Mucosa of descending colon (tissue), 3 donors: ENCODE measurements at regions not wholly inside any gene's neighbourhood (a gene's known extent, or its start where the extent isn't known, plus 50 kb on each side); places are given as distances from the start of the nearest gene placed in this dataset.

Experiments
- ATAC-seq: fragments of 200-7000 bp; cut with Tn5 transposase; one replicate; pipeline ENCODE4 v1.9.1; 2020; ENCODE audit warnings: mild to moderate bottlenecking, moderate library complexity
- DNase-seq, 3 donors: peaks; one replicate each; pipeline ENCODE4 v3.0.0-alpha.2; 2020
- H3K36me3 ChIP-seq: fragments of 200-600 bp; one replicate; pipeline ENCODE4 v1.8.0; 2021; ENCODE audit warnings: low read depth, mild to moderate bottlenecking
- H3K4me1 ChIP-seq: fragments of 200-600 bp; one replicate; pipeline ENCODE4 v1.8.0; 2021; ENCODE audit warnings: low read depth, mild to moderate bottlenecking
- H3K4me3 ChIP-seq: fragments of 200-600 bp; one replicate; pipeline ENCODE4 v1.8.0; 2021; ENCODE audit warnings: mild to moderate bottlenecking
- H3K9me3 ChIP-seq: fragments of 200-600 bp; one replicate; pipeline ENCODE4 v1.8.0; 2021; ENCODE audit warnings: mild to moderate bottlenecking
- intact Hi-C, 2 donors: fragments of 100-400 bp; cut with DNase I in 1 of 2; cut with micrococcal nuclease in 1 of 2; formaldehyde crosslinking; loops; one replicate each; pipeline versions ENCODE4 v1.11.0 to v1.11.1; 2022; cut with DNase I, micrococcal nuclease
- TF ChIP-seq, protein P1 (sequence below): fragments of 200-600 bp; IDR thresholded peaks from one replicate; pipeline ENCODE4 v1.8.0; 2022; ENCODE audit warnings: antibody characterized with exemption, mild to moderate bottlenecking
- donor health status: DM: no; HTN: no; CAD: no; lungs with moderate emphysema.
- donor health status: DM: no; HTN: no; CAD: no.
- donor health status: DM: no; HTN: yes; CAD: no.

DNA sequence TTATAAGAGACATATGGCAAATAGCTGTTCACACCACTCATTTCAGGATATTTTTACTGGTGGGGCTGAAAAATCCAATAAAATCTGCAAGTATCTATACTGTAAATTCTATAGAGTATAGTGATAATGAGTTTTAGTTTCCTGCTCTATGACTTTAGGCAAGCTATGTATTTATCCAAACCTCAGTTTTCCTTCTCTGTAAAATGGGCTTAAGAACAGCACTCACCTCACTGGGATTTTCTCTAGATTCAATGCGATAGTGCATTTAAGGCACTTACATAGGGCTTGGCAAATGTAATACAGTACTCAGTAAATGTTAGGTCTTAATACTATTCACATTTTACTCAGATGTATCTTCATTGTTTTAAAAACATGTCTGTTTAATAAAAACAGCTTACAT is 168.7 kb downstream of the ATG4C start:
- Histone ChIP-seq H3K9me3 (no peaks in the 10 kb centered on the region), H3K36me3 (no peaks in the 10 kb centered on the region), H3K4me1 (no peaks in the 10 kb centered on the region), H3K4me3 (no peak overlapping the region)
- intact Hi-C loops: no loop called here
- TF ChIP-seq, protein P1, sequence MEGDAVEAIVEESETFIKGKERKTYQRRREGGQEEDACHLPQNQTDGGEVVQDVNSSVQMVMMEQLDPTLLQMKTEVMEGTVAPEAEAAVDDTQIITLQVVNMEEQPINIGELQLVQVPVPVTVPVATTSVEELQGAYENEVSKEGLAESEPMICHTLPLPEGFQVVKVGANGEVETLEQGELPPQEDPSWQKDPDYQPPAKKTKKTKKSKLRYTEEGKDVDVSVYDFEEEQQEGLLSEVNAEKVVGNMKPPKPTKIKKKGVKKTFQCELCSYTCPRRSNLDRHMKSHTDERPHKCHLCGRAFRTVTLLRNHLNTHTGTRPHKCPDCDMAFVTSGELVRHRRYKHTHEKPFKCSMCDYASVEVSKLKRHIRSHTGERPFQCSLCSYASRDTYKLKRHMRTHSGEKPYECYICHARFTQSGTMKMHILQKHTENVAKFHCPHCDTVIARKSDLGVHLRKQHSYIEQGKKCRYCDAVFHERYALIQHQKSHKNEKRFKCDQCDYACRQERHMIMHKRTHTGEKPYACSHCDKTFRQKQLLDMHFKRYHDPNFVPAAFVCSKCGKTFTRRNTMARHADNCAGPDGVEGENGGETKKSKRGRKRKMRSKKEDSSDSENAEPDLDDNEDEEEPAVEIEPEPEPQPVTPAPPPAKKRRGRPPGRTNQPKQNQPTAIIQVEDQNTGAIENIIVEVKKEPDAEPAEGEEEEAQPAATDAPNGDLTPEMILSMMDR: no peak
- no peak for ATAC-seq
- DNase-seq: no peak

DNA sequence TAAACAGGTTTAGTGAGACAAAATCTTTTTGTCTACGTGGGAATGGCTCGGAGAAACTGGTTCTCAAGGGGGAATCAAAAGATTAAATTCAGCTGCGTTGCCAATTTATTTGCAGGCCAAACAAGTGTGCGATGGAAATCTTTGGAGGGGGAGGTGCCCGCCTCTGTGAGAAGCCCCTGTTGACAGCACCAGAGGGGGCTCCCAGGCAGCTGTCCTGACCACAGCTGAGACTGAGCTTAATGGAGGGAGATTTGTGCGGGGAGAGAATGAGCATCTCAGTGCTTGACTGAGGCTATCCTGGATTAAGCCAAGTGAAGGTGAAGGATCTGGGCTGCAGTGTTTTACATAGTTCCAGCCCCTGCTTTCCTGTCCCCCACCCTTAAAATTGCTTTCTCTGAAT is 169.7 kb downstream of the ATG4C start:
- no peak for ATAC-seq
- Histone ChIP-seq H3K4me1 (no peaks in the 10 kb centered on the region), H3K9me3 (no peaks in the 10 kb centered on the region), H3K4me3 (no peak overlapping the region), H3K36me3 (no peaks in the 10 kb centered on the region)
- TF ChIP-seq, protein P1: no peak
- DNase-seq: no peak
- intact Hi-C loops: no loop called here

DNA sequence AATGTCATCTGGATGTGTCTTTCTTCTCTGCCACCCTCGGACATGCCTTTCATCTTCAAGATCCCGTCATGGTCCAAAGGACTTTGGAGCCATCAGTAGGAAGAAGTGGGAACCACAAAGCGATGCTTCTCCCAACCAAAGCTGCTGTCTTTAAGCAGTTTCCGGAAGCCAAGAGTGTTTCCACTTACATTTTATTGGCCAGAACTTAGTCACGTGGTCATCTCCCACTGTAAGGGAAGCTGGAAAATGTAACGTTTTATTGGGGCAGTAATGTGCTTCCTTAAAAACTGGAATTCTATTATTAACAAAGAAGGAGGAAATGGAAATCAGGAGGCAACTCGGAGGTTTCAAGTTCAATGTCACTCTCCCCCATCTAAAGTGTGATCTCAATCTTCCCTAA is 170.8 kb downstream of the ATG4C start:
- no peak overlapping the region for H3K4me3 ChIP-seq
- intact Hi-C loops: no loop called here
- DNase-seq (no peak), ATAC-seq (no peak)
- H3K9me3 ChIP-seq: no peaks in the 10 kb centered on the region
- TF ChIP-seq, protein P1: no peak
- H3K36me3 ChIP-seq: no peaks in the 10 kb centered on the region
- no peaks in the 10 kb centered on the region for H3K4me1 ChIP-seq

DNA sequence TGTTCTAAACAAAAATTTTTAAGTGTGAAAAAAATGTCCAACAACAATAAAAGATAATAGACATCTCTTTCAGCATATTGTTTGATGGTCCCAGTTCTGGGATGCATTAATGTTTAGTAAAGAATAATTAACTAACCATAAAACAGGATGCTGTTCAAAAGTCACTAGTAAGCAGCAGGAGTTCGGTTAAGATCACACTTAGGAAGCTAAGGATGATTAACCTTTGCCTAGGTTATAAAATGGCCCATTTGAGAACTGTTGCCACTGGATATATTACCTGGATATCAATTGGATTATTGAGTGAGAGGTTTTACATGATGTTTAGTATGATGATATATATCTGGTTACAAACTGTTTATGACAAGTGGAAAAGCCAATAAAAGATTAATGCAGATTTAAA is 171.7 kb downstream of the ATG4C start:
- Histone ChIP-seq H3K4me1 (no peaks in the 10 kb centered on the region), H3K4me3 (no peak overlapping the region), H3K36me3 (no peaks in the 10 kb centered on the region), H3K9me3 (no peaks in the 10 kb centered on the region)
- TF ChIP-seq, protein P1: no peak
- intact Hi-C loops: no loop called here
- ATAC-seq (no peak), DNase-seq (no peak)

DNA sequence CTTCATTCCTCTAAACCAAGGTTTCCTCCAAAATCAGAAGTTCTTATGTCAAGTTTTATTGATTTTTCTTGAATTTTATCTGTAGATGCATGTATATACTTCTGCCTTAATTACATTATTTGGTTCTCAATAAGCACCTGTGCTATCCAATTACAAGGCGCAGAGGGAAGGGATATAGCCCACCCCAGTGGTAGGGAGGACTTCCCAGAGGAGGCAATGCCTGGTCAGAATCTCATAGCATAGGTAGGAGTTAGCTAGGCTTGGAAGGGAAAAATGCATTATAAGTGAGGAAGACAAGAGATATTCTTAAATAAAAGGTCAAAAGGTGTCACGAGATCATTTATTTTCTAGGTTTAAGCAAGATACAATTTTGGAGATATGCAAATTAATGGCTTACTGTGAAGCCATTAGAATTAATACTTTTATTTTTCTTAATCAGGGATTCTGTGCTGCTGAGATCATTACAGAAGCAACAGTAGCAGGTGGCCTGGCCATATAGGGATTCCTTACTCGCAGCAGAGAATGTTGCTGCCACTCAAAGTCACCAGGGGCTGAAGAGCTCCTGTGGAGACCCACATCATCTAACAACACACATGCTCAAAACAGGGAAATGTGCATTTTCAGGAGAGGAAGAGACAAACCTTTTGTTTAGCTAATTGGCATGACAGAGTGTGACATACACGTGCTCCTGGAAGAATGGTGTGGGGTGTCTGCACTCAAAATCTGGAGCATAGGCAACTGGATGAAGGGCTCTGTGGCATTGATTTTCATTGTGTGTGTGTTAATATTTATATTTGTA is 178.3 kb downstream of the ATG4C start:
- DNase-seq: no peak
- no peaks in the 10 kb centered on the region for H3K9me3 ChIP-seq
- H3K36me3 ChIP-seq: no peaks in the 10 kb centered on the region
- intact Hi-C loops: no loop called here
- H3K4me3 ChIP-seq: no peak overlapping the region
- TF ChIP-seq, protein P1: no peak
- no peaks in the 10 kb centered on the region for H3K4me1 ChIP-seq
- no peak for ATAC-seq
